ENCODE measurements at regions not wholly inside any gene's neighbourhood (a gene's known extent, or its start where the extent isn't known, plus 50 kb on each side); places are given as distances from the start of the nearest gene placed in this dataset. TPM values are rescaled to one million over a fixed set of nuclear protein-coding genes. Genes with fewer than 3 reads are reported as not detected.

Small RNA genes lying in the stretch of these regions (microRNA-seq; reads per million reads assigned to microRNA genes)
- gene AC140063.1 (ENCODE audit: insufficient read depth, insufficient read length) = not detected
- not detected for gene RNA5SP376 (ENCODE audit: insufficient read depth, insufficient read length)

Small RNA genes lying in the stretch of these regions (small RNA-seq; reads per million reads assigned to genes)
- 0 reads per million in 5 experiments for gene AC140063.1
- 0 reads per million in 5 experiments for gene RNA5SP376

Data from IMR-90 (cell line).